Dermis blood vessel endothelial cell (primary cell): ENCODE measurements at regions not wholly inside any gene's neighbourhood (a gene's known extent, or its start where the extent isn't known, plus 50 kb on each side); places are given as distances from the start of the nearest gene placed in this dataset.

Experiments used
- DNase-seq: peaks from one replicate; pipeline ENCODE4 v3.0.0; 2010

DNA sequence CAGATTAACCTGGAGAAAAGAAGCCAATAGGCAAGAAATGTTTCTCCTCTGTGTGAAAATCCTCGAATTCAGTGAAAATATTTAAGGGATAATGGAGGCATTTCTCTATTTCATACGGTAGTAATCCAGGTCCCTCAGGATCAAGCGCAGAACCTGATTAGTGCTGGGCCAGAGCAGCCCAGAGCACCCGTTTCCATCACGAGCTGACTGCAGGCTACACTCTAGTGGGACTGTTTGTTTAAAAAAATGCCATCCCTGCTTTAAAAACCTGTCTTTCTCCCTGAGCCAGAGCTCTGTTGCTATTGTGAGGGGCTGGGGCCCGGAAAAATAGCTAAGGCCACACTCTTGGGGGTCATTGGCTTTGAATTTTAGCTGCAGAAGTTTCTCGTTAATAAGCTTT is 223.2 kb upstream of the E2F8 start:
- DNase-seq: no peak

DNA sequence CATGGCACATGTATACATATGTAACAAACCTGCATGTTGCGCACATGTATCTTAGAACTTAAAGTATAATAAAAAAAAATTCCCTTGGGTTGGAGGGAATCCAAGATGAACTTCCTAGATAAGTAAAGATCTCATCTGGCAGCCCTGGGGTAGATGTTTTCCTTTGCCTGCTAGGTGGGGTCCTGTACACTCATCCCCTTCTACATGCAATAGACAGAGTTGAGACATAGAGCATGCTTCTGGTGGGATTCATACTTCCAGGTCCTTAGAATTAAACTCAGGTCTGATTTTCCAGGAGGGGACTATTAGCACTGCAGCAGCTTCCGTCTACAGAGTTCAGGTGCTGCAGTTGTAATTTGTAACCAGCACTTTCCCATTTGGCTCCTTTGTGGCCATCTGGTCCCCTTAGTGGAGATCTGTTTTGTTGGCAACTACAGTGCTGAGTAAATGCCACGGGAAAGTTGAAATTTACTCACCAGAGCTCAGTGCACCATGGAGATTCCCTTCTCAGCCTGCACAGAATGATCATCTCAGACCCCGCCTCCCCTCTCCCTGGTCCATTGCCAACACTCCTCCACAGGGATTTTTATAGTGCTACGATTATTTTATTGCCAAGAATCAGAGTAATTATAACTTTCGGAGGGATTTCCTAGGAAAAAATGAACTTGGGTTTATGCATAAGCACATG is 220.1 kb upstream of the E2F8 start:
- DNase-seq: no peak

DNA sequence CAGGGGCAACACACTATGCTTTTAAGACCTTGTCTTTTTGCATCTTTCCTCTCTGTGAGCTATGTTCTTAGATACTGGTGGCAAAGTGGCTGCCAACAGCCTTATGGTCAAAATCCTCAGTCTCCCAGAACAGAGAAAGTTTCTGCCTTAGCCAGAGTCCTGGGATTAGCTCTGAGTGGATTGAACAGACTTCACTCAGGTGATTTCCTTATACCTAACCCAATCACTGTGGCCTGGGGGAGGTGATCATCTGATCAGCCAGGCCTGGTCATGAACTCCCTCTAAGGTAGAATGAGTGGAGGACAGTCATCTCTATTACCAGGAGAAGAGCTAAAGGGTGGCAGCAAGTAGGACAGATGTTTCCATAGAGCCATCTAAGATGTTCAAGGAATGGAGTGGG is 218.5 kb upstream of the E2F8 start:
- DNase-seq: no peak

DNA sequence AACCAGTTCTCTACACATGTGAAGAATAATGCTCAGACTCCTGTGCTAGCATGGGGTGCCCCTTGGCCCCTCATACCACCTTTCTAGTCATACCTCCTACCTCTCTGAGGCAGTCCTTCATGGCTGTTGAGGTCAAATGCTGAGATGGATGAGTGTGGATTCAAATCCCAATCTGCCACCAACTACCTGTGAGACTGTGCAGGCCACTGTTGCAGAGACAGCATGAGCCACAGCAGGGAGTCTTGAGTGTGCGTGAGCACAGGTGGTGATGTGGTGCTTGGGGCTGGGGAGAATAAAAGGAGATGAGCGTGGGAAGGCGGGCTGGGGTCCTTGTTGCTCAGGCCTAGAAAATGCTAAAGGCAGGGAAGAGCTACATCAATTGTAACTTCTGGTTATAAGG is 218.0 kb upstream of the E2F8 start:
- no peak for DNase-seq

DNA sequence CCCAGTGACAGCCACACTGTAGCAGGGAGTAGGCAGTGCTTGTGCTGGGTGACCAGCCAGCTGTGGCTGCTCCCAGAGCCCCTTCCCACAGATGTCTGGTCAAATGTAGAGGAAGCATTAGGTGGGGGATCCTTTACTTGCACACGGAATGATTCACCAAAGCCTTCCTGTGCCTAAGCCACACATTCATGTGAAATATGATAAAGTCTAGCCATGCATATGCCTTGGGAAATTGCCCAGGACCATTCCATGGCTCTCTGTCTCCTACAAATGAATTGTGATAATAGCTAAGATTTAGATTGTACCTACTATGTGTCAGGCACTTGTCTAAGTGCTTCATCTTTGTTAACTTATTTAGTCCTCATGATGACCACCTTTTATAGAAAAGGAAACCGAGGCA is 217.5 kb upstream of the E2F8 start:
- no peak for DNase-seq

DNA sequence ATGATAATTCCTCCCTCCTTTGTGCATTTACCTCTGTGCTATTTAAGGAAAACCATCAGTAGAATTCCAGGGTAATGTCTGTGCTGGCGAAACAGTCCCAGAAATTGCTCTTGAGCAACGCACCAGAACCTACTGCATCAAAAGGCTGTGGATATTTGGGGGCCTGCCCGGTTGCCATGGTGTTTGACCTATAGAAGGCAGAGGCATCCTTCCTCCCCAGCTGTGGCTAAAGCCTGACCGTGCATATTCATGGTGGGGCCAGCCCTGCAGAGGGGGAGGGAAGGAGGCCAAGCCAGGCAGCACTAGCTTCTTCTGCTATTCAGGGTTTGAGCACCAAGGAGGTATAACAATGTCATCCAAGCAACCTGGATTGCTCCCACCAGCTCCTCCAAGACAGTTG is 215.0 kb upstream of the E2F8 start:
- no peak for DNase-seq

DNA sequence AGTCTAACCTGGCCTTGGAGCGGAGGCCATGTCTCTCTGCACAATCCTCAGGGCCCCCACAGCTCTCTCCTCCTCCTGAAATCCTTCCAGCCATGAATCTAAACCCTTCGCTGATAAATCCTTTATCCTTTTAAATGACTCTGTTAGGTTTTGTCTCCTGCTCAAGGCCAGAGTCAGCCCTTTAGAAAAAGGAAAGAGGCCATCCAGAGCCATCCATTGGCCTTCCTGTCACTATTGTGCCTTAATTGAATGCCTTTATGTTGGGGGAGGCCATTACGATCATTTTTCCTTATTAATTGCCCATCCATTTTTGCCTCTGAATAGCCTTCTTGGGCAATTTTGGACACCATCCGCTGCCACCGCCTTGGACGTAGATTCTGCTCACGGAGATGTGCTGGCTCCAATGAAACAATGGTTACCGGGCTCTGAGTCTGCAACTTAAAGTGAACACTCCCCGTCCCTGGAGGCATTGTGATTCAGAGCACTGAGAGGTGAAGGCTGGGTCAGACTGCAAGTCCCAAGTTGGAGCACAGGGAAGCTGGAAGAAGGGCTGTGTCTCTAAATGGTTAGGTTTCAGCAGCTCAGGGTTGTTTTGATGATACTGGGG is 213.0 kb upstream of the E2F8 start:
- DNase-seq: peak; percentile 31

DNA sequence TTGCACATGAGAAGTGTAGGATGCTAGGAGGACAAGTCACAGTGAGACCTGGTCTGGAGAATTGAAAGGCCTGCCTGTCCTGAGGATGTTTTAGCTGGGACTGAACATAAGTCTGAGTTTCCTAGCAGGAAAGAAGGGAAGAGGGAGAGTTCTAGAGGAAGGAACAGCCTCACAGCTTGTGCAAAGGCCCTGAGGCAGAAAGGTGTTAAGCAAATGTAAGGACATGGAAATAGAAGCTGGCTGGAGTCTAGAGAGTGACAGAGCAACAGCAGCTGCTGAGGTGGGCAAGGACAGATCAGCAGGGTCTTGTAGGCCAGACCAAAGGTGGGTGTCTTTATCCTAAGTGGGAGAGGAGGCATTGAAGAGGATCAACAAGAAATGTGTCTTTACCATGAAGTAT is 210.9 kb upstream of the E2F8 start:
- DNase-seq: no peak

DNA sequence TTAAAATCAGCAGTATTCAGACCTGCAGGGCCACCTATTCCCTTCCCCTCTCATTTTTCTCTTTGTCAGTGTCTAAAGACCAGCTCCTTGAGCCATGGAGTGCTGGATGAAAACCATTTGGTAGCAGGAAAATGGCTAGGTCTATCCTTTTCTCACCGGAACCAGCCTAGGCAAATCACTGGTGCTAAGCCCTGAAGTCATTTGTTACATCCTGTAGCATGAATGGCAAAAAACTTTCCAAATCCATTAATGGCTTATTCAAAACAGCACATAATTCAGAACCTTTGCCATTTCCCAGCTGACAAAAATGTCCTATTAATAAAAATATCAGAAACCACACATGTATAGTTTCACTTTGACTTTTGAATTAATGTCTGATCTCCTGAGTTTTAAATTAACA is 209.5 kb upstream of the E2F8 start:
- DNase-seq: no peak

DNA sequence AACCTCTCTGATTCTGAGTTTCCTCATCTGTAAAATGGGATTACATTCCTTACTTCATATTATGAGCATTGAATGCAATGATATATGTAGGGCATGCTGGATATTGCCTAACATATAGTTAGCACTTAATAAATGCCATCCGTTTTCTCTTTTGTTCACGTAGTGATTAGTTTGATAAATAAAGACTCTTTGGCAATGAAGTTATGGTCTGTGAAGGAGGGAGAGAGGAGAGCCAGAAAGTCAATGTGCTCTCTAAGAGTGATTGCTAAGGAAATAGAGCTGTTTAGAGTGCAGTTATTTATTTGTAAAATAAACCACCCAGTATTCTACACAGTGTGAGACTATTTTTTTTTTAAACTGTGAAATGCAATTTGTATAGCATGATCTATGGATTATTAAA is 207.9 kb upstream of the E2F8 start:
- no peak for DNase-seq

DNA sequence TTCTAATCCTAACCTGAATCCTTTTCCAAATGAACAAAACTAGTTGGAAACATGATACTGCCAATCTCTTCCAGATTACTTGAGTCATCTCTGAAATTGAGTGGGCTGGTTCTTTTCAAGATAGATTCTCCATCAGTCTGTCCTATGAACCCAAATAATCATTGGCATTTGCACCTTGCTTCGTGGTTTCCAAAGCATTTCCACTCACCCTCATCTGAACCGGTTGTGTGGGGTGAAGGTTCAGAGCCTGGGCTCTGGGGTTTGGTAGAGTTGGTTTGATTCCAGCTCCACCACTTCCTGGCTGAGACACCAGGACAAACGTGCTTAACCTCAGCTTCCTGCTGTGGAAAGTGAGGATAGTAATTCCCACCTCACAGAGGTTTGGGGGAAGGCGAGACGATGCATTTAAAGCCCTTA is 206.4 kb upstream of the E2F8 start:
- DNase-seq: peak; percentile 63

DNA sequence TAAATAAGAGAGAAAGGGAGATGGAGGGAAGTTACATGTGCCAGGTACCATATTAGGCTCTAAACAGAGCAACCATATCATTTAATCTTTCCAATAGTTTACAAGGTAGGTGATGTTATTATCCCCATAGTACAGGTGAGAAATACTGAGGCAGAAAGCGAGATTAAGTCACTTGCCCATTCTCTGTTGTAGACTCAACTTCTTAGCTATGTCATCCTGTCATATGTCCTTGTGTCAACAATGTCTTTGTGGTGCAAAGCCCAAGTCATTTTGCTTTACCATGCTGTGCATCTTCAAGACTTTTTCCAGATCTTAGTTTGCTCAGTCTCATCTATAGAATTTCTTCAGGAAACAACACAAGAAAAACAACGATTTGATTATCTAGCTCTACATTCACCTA is 205.0 kb upstream of the E2F8 start:
- DNase-seq: no peak

DNA sequence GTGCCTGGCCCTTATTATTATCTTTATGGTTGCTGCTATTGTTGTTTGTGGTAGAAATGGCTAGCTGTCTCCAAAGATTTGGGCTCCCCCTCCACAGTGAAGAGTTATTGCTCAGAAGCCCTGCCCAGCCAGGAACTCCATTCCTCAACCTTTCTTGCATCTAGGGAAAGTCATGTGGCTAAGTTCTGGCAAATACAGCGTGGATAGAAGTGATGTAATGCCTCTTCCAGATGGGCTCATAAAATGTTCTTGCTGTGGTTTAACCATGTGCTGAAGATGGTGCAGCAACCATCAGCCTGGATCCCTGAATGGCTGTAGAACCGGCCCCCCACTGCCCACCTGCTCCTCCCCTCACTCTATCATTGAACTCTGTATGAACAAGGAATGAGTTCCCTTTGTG is 203.5 kb upstream of the E2F8 start:
- DNase-seq: no peak

DNA sequence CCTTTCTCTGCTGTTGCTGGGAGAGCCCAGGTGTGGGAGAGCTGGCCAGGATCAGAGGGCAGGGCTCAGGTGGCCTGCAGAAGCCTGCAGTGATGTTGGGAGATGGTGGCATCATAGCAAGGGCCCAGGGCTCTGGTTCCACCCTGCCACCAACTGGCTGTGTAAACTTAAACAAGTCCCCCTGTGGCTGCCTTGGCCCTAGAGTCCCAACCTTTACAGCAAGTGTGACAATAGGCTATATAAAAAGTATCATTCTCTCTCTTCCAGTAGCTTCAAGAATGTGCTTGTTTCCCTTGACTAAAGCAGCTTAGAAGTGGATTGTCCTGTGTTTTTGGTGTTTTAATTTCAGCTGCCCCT is 201.8 kb upstream of the E2F8 start:
- no peak for DNase-seq

DNA sequence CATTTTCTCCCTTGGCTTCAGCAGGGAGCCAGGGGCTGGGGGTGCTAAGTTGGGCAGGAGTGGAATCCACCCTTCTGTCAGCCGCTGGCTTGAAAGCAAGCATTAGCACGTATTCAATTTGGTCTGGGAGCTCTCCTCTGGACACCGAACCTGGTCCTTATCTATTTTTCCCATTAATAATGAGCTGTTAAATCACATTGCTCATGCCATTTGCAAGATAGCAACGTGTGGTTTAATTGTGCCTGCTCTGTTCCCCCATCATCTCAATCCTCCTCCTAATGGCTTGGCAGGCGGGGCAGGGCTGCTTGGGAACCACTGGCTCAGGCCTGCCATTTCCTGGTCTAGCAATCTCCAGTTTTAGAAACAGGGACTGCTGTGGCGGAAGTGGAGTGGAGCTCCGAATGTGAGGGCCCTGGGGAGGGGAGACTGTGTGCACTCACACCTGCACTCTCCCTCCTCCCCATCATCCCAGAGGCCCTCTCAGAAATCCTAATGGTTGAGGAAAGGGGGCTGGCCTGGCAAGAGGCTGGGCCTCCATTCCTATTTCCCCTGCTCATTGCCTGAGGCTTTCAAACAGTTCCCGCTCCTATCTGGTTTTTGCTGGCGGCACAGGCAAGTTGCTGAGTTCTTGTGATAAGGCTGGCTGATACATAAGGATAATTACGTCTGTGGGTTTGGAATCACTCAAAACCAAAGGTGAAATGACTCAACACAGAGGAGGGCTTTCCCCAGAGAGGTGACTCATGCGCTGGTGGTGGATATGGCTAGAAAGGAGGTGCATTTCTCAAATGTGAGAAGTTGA is 201.2 kb upstream of the E2F8 start:
- DNase-seq: peak; percentile 93

DNA sequence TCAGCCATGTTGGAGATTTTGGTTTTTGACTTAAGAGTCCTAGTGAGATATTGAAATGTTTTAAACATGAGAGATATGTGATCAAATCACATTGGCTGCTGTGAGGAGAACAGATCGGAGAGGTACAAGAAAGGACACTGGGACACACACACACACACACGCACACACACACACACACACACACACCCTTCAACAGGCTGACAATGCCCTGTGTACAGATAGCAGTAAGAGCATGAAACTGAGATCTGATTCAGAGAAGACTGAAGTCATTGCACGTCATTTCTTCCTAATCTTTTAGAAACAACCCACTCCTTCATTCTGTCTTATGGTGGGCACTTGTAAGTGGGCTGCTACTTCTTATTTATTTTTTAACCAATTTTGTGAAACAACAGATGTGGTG is 200.5 kb upstream of the E2F8 start:
- no peak for DNase-seq

DNA sequence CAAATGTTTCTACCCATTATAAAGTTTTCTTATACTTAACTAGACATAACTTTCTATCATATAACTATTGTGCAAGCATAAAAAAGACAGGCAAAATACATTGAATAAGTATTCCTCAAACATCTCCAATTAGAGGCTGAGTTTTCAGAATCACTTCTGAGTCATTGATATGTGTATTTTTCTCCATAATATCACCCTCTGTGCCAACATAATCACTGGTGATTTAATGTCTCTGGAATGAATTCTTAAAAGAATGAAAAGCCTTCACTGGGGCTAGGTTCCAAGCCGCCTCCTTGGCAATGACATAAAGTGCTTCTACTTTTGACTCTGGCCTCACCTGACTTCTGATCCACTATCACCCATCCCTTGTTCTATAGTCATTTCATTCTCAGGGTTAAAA is 197.0 kb upstream of the E2F8 start:
- DNase-seq: peak; percentile 75

DNA sequence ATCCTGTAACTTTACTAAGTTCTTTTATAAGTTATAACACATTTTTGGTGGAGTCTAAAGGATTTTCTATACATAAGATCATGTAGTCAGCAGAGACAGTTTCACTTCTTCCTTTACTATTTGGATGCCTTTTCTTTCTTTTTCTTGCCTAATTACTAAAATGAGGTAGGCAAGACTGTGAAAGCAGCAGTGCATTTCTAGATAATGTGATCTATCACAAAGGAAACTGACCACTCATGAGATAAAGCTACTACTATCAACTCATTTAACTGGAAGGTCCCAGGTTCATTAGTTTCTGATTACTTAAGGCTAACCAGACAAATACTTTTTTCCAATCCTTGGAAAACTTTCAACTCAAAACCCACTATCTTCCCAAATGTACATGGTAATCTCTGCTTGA is 196.2 kb upstream of the E2F8 start:
- no peak for DNase-seq

DNA sequence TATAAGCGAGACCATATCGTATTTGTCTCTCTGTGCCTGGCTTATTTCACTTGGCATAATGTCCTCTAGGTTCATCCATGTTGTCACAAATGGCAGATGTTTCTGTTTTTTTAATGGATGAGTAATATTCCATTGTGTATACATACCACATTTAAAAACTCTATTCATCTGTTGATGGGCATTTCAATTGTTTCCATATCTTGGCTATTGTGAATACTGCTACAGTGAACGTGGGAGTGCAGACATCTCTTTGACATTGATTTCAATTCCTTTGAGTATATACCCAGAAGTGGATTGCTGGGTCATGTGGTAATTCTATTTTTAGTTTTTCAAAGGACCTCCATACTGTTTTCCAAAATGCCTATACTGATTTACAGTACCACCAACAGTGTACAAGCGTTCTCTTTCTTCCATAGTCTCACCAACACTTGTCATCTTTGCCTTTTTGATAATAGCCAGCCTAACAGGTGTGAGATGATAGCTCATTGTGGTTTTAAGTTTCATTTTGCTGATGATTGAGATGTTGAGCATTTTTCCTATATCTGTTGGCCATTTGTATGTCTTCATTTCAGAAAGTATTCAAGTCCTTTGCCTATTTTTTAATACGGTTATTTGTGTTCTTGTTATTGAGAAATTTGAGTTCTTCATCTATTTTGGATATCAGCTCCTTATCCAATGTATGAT is 194.7 kb upstream of the E2F8 start:
- DNase-seq: peak; percentile 18

DNA sequence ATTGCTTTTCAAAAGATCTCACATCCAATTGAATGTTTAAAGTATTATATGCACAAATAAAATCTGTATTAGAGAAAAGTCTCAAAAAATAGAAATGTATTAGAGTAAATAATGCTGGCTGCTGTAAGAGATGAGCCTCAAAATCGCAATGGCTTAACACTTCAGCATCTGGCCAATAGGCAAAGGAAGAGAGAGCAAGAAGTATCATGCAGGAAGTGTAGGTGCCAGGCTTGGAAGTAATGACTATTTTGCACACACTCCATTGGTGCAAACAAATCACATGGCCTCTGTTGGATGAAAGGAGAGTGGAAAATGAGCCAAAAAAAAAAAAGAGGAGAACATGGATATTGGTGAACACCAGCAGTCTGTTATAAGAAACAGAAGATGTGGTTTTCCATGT is 193.0 kb upstream of the E2F8 start:
- DNase-seq: no peak

DNA sequence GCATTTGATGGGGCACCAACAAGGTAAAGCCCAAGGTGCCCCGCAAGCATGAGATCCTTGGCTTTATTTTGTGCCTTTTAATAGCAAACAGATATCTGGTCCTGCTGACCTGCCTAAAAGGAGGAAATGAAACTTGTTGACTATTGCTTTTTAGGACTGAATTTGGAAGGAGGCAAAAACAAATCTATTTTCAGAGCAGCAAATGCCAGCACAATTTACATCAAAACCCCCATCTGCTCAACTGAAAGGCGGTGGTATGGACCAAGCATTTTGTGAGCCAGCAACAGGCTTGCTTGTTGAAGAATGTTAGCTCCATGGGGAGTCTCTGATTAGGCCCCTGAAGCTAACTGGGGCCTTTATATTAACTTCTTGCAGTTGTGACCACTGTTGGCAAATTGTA is 192.6 kb upstream of the E2F8 start:
- DNase-seq: no peak

DNA sequence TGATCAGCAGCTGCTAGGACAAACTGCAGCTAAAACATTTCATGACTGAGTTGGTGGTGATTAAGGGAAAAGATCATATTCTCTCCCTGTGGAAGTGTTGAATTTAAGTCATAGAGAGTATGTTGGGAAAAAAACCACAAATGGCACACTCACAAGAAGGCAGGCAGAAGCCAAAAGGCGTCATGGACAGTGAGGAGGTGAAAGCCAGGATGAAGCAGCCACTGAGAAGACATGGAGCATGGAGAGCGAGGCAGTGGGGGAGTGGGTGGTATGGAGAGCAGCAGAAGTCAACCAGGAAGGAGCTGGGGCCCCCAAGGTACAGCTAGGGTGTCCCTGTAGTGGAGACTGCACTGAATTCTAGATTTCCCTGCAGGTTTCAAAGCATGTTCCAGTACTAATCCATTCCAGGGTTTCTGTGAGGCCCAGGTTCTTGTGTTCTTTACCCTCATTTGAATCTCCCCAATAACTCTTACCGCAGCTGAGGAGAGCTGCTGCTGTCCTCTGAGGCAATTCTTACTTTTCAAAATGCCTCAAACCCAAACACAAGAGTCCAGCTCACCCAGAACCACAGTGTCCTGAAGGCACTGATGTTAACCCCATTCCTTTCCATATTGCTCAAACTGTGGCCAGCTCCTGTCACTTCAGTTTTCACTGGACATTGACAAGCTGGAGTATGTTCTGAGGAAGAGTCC is 191.8 kb upstream of the E2F8 start:
- DNase-seq: no peak

DNA sequence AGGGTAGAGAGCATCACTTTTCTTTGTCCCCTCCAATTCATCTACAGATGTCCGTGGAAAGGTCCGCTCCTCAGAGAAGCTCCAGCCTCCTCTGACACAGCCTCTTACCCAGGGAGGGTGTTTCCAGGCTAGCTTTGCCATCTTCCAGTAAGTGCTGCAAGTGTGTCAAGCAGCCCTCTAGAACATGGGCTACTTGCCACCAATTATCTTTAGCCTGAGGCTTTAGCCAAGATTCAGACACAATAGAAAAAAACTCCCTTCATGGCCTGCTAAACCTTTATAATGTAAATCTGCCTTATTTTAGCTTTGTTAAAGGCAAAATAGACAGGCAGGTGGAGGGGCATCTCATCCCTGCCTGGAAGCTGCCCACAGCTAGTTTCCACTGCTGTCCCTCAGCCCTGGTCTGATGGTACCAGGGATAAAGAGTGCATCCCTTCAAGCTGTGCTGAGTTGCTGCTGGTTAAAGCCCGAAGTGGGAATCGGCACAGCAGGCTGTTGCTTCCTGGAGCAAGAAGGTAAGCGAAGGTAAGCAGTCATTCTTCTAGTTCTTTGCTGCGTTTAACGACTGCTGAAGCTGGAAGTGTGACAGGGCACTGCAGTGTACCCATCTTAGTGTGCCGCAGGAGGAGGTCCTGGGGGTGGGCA is 190.1 kb upstream of the E2F8 start:
- no peak for DNase-seq
